ENCODE measurements at regions not wholly inside any gene's neighbourhood (a gene's known extent, or its start where the extent isn't known, plus 50 kb on each side); places are given as distances from the start of the nearest gene placed in this dataset.

DNA sequence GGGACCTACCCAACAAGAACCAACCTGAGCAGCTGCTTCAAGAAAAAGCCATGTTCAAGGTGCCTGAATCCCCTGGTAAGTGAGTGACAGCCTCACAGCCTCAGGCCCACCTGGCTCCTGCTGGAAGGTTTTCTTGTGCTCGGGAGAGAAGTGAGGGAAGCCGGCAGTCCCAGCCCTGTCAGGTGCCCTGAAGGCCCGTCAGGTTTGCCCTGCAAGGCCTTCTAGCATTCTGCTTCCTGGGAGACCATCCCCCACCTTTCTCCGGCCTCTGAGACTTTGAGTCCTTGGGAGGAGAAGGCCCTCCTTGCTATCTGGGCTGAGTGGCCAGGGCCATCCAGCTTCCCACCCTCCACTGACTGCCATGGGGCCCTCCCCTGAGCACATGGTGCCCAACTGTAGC, 166.7 kb upstream of the ZNF267 start:
- no peaks in the 10 kb centered on the region for H3K27me3 ChIP-seq (replicated peaks; ENCODE audit: insufficient read depth)
- no peak for DNase-seq (ENCODE audit: low spot score)
- H3K4me3 ChIP-seq = no peak overlapping the region
- H3K4me1 ChIP-seq (replicated peaks) = no peaks in the 10 kb centered on the region
- peaks cover 12 to 19% of the 10 kb centered on the region in 2 donors for H3K36me3 ChIP-seq
- WGBS = 81% methylated on average over 4 of the region's 4 CpGs
- TF ChIP-seq POLR2AphosphoS5 (IDR thresholded peaks at IDR 0.05) (no peak), POLR2A (IDR thresholded peaks at IDR 0.05) (no peak)
- TF ChIP-seq, protein P1, sequence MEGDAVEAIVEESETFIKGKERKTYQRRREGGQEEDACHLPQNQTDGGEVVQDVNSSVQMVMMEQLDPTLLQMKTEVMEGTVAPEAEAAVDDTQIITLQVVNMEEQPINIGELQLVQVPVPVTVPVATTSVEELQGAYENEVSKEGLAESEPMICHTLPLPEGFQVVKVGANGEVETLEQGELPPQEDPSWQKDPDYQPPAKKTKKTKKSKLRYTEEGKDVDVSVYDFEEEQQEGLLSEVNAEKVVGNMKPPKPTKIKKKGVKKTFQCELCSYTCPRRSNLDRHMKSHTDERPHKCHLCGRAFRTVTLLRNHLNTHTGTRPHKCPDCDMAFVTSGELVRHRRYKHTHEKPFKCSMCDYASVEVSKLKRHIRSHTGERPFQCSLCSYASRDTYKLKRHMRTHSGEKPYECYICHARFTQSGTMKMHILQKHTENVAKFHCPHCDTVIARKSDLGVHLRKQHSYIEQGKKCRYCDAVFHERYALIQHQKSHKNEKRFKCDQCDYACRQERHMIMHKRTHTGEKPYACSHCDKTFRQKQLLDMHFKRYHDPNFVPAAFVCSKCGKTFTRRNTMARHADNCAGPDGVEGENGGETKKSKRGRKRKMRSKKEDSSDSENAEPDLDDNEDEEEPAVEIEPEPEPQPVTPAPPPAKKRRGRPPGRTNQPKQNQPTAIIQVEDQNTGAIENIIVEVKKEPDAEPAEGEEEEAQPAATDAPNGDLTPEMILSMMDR (IDR thresholded peaks at IDR 0.05) = no peak
- no peaks in the 10 kb centered on the region for H3K9me3 ChIP-seq
- H3K27ac ChIP-seq = no peak overlapping the region
- intact Hi-C loops (cut with DNase I) = no loop called here

DNA sequence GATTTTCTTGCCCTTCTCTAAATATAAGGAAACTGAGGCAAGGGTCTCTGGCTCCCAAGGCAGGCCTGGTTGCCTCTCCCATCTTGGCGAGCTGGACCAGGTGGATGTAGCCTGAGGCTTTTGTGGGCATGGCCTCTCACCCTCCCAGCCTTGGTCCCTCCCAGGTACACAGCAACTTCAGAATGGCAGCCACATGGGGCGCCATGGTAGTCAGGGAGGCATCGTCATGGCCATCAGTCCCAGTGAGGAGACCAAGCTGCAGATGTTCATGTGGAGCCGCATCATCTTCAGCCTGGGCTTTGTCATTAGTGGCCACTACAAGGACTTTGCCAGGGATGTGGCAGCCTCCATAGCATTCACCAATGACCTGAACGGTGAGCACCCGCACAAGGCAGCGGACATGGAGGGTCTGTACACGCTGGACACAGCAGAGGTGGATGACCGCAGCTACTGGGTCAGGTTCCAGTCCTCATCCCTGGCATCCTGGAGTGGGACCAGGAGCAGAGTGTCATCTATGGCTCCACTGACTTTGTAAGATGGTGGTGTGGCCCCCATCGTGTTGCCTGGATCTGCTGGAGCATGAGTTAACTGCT, 165.8 kb upstream of the ZNF267 start:
- no peak overlapping the region for H3K27ac ChIP-seq
- TF ChIP-seq POLR2A (IDR thresholded peaks at IDR 0.05) (no peak), POLR2AphosphoS5 (IDR thresholded peaks at IDR 0.05) (no peak)
- DNase-seq (ENCODE audit: low spot score) = no peak
- no peaks in the 10 kb centered on the region for H3K4me1 ChIP-seq (replicated peaks)
- peaks cover 12 to 19% of the 10 kb centered on the region in 2 donors for H3K36me3 ChIP-seq
- no peaks in the 10 kb centered on the region for H3K9me3 ChIP-seq
- 97% methylated on average over 10 of the region's 10 CpGs for WGBS
- no peaks in the 10 kb centered on the region for H3K27me3 ChIP-seq (replicated peaks; ENCODE audit: insufficient read depth)
- no peak overlapping the region for H3K4me3 ChIP-seq
- intact Hi-C loops (cut with DNase I) = no loop called here

DNA sequence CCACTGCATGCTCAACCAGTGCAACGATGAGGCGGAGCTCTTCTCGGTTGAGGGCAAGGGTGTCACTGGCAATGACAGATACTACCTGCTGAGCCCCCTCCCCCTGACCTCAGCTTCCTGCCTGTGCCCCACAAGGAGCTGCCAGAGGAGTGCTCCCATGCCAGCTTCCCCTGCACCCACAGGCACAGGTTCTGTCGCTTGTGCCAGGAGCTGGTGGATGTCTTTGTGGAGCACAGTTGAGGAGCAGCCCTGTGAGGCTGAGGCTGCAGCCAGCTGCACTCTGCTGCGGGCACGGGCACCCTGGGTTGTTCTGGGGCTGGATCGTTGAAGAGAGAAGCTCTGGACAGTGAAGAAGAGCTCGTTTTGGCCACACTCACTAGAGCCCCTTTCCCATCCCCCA, 165.3 kb upstream of the ZNF267 start:
- WGBS = 92% methylated on average over 6 of the region's 8 CpGs
- intact Hi-C loops (cut with DNase I) = no loop called here
- TF ChIP-seq, protein P1 (IDR thresholded peaks at IDR 0.05) = no peak
- TF ChIP-seq POLR2A (IDR thresholded peaks at IDR 0.05) (no peak), POLR2AphosphoS5 (IDR thresholded peaks at IDR 0.05) (no peak)

DNA sequence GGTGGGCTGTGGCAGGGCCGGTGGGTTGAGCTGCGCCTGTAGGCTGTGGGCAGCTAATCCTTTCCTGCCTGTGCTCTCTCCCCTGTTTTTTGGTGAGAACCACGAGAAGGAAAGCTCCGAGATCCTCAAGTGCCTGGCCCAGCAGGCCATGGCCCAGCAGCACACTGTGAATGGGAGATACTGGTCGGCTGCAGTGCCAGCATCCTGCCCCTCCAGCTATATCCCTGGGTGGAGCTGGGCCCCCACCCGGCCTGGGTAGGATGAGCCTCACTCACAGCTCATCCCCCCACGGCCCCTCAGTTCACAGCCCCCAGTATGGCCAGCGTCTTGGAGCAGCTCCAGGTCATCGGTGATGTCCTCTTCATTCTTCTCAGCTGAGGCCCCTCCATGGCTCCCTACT, 164.4 kb upstream of the ZNF267 start:
- no peak overlapping the region for H3K27ac ChIP-seq
- 90% methylated on average over 9 of the region's 9 CpGs for WGBS
- H3K9me3 ChIP-seq = no peaks in the 10 kb centered on the region
- no peak overlapping the region for H3K4me3 ChIP-seq
- H3K4me1 ChIP-seq (replicated peaks) = no peaks in the 10 kb centered on the region
- H3K36me3 ChIP-seq = peaks cover 11 to 19% of the 10 kb centered on the region in 2 donors
- TF ChIP-seq POLR2A (IDR thresholded peaks at IDR 0.05) (no peak), POLR2AphosphoS5 (IDR thresholded peaks at IDR 0.05) (no peak)
- TF ChIP-seq, protein P1 (IDR thresholded peaks at IDR 0.05) = no peak
- no peaks in the 10 kb centered on the region for H3K27me3 ChIP-seq (replicated peaks; ENCODE audit: insufficient read depth)
- intact Hi-C loops (cut with DNase I) = no loop called here
- no peak for DNase-seq (ENCODE audit: low spot score)

More for the DNA sequence above, 165.3 kb upstream of the ZNF267 start:
- Histone ChIP-seq H3K4me1 (replicated peaks) (no peaks in the 10 kb centered on the region), H3K27me3 (replicated peaks; ENCODE audit: insufficient read depth) (no peaks in the 10 kb centered on the region), H3K9me3 (no peaks in the 10 kb centered on the region), H3K27ac (no peak overlapping the region), H3K36me3 (peaks cover 12 to 19% of the 10 kb centered on the region in 2 donors), H3K4me3 (no peak overlapping the region)
- DNase-seq (ENCODE audit: low spot score) = no peak

DNA sequence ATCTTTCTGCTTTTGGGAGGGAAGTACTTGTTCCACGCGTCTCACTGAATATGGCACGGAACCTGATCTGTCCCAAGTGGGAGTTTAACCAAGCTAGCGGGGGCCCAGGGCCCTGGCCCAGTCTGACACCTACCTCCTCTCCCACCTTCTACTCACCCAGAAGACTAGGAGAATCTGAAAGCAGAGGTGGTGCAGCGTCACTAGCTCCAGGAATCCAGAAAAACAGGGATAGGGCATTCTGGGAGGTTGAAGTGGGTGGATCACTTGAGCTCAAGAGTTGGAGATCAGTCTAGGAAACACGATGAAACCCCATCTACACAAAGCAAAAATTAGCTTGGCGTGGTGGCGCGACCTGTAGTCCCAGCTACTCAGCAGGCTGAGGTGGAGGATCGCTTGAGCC, 163.5 kb upstream of the ZNF267 start:
- no peak for DNase-seq (ENCODE audit: low spot score)
- peaks cover 5 to 12% of the 10 kb centered on the region in 2 donors for H3K36me3 ChIP-seq
- intact Hi-C loops (cut with DNase I) = loop anchor here (10.0 kb wide), 2 partner anchors 165 to 755 kb away; partner anchors contain the start of genes SETD1A and ZNF267
- H3K27ac ChIP-seq = no peak overlapping the region
- TF ChIP-seq, protein P1 (IDR thresholded peaks at IDR 0.05) = no peak
- TF ChIP-seq POLR2AphosphoS5 (IDR thresholded peaks at IDR 0.05) = no peak
- TF ChIP-seq POLR2A (IDR thresholded peaks at IDR 0.05) = no peak
- 82% methylated on average over 10 of the region's 10 CpGs for WGBS
- H3K27me3 ChIP-seq (replicated peaks; ENCODE audit: insufficient read depth) = no peaks in the 10 kb centered on the region
- H3K4me1 ChIP-seq (replicated peaks) = no peaks in the 10 kb centered on the region
- no peak overlapping the region for H3K4me3 ChIP-seq
- H3K9me3 ChIP-seq = no peaks in the 10 kb centered on the region
